NCI-H345 treated with DMSO at 0.1 percent for 48 hours (cell line): ENCODE measurements at regions not wholly inside any gene's neighbourhood (a gene's known extent, or its start where the extent isn't known, plus 50 kb on each side); places are given as distances from the start of the nearest gene placed in this dataset.

ENCODE experiments used
- DNase-seq: peaks from one replicate; lab custom pipeline; 2025; ENCODE audit not compliant: unreplicated experiment; lab: John Stamatoyannopoulos, UW

- no peak for DNase-seq
Measured at GRCh38 chr5:167895899-167896659, 395.4 kb upstream of the WWC1 start.

- no peak for DNase-seq
Measured at GRCh38 chr5:167896814-167897213, 394.6 kb upstream of the WWC1 start.

GRCh38 chr5:167897371-167897770 is 394.1 kb upstream of the WWC1 start:
- DNase-seq = no peak

- DNase-seq = no peak
Measured at GRCh38 chr5:167898361-167899042, 392.9 kb upstream of the WWC1 start.

- no peak for DNase-seq
Measured at GRCh38 chr5:167899490-167900070, 391.9 kb upstream of the WWC1 start.

GRCh38 chr5:167900340-167900935 is 391.0 kb upstream of the WWC1 start:
- no peak for DNase-seq

DNA sequence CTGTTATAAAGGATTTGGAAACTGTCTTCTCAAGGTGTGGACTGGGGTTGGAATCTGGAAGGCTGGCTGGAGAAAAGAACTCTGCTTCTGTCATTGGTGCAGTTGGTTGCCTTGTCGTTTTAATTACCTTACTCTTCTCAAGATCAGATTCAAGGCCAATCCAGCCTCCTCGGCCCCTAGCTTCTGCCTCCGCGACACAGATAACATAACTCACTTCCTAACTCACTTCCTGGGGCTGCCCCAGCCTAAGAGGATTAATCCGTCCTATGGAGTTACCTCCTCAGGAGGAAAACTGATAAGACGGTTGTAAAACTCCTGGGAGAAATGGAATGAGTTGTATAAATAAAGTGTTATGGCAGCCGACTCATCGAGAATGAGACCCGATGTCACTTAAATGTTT is 389.1 kb upstream of the WWC1 start:
- DNase-seq = no peak

DNA sequence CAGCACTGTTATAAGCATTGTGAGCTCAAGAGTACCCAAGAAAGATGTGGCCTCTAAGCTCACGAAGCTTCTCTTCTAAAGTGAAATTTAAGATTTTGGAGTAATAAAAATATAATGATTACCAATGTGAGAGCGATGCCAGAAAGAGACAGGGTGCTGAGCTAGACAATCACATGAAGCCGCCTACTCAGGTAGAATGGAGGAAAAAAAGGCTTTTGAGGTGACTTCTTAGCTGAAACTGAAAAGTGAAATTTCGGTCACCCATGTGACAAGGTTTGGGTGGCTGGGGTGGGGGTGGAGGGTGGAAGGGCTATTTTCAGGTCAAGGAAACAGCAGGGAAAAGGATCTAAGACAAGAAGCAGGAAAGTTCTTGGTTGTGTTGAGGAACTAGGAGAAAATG is 388.2 kb upstream of the WWC1 start:
- DNase-seq = no peak

GRCh38 chr5:167903659-167904058 is 387.8 kb upstream of the WWC1 start:
- no peak for DNase-seq

GRCh38 chr5:167905919-167906853 is 385.3 kb upstream of the WWC1 start:
- DNase-seq = no peak

DNA sequence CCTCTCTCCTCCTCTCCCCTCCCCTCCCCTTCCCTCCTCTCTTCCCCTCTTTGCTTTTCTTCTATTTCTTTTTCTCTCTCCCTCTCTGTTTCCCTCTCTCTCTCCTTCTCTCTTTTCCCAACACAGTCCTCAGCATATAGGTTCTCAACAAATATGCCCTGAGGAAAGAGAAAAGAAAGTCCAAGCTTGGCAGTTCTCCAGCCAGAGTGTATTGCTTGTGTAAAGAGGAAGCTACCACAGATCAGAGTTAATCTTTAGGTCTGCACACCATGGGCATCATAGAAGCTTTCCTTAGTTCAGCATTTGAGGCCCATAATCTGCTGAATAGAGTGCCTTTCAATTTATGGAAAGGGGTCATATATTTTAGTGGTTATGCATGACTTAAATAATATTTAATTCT is 382.8 kb upstream of the WWC1 start:
- DNase-seq = no peak

DNA sequence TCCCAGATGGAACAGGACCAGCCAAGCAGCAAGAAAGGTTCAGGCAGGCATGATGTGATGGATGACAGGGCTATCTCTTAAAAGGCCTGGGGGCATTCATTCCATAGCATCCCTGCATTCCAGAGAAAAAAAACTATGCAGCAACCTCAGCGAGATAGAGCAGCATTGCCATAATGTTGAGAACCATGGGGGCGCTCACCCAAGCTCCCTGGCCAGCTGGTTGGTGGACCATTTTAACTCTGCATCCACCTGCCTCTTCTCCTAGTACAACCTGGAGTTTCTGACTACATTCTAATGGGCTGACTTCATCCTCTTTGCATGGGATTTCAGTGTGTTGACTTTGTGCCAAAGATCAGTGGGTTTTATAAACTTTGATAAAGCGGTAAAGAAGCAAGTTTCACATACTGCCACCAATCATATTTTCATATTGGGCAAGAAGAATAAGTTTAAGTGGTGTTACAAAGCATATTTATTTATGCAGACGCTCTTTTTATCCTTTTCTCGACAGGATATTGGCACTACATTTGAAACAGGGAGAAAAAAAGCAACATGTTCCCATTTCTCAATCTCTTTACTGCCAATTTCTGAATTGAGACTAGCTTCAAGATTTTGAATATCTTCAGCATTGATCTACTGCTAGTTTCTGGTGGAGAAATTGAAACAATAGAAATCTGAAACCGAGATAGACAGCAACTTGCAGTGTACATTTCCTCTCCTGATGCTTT is 378.3 kb upstream of the WWC1 start:
- DNase-seq = no peak

- DNase-seq = no peak
Measured at GRCh38 chr5:167915237-167915636, 376.2 kb upstream of the WWC1 start.

GRCh38 chr5:167916261-167916691 is 375.2 kb upstream of the WWC1 start:
- DNase-seq = no peak

DNA sequence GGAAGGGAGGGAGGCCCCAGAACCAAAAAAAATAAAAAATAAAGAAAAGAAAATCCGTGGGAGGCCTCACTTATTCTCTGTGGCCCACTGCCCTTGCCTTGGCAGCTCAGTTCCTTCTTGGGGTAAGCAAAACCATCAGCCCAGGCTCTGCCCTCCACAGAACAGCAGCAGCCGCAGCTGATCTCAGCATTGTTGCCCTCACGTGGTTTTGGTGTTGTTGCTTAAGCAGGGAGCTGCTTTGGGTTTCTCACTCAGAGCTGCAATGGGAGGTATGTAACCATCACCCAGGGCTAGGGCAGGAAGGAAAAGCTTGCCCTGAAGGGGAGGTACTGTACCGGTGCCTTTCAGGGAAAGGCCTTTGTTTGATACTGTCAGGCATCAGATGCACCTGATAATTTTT is 374.7 kb upstream of the WWC1 start:
- DNase-seq = no peak

DNA sequence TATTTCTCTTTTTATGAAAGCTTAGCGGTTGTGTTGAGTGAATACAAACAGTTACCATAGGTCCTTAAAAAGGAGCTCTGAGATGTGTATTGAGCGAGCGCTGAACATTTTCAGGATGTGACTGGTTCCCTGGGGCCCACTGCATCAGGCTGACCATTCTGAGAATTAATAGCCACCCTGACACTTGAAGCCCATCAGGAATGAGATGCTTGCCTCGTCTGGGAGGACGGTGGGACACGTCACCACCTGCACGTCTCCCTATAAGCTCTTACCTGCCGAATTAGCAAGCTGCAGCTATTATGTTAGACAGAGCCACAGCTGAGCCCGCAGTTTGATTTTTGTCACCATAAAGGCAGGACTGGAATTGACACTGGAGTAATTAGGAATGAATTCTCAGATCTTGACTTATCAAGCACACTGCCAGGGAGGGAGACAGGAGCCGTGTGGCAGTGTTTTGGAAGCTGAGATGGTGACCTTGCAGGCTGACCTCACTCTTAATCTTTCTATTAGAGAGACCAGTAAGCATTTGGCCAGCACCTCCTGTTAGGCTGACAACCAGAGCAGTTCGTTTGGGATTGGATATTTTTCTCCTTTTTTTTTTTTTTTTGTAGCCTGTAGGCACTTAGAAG is 373.1 kb upstream of the WWC1 start:
- DNase-seq = no peak

- DNase-seq = no peak
Measured at GRCh38 chr5:167918813-167919483, 372.5 kb upstream of the WWC1 start.

DNA sequence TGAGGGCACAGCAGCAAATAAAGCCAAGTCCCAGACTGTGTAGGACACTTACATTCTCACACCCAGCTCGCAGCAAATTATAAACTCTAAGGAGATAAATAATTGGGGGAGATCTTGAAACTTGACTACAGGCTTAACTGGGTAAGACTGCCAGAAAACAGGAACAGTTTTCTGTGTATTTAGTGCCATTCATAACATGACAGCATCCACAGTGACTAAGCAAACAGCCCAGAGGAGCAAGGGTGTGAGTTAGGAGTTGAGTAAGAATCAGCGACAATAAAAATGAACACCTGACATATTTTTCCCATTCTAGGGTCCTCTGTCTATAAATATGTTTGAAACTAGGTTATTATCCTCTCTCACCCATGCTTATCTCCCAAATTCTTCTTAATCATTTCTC is 370.9 kb upstream of the WWC1 start:
- no peak for DNase-seq

GRCh38 chr5:167921796-167922195 is 369.6 kb upstream of the WWC1 start:
- no peak for DNase-seq
